HepG2 (cell line): ENCODE measurements at regions not wholly inside any gene's neighbourhood (a gene's known extent, or its start where the extent isn't known, plus 50 kb on each side); places are given as distances from the start of the nearest gene placed in this dataset.
A peak's percentile ranks its signal among the peaks of the same experiment; 100 is the strongest.

Source experiments
- ATAD3A ChIP-seq: sonication (generic); formaldehyde crosslinking; IDR thresholded peaks from 2 replicates; pipeline ENCODE4 v1.4.0; 2020; ENCODE audit warnings: missing genetic modification reagents
- CREM ChIP-seq, 2 experiments: sonication (generic) in 1 of 2; formaldehyde crosslinking in 1 of 2; IDR thresholded peaks; 2 replicates each; pipeline versions ENCODE4 v1.4.0 to v1.6.1; 2016 to 2020; ENCODE audit warnings: antibody characterized with exemption in 1 of 2, mild to moderate bottlenecking in 1 of 2, missing genetic modification reagents in 1 of 2
- KMT2A ChIP-seq: sonication (generic); formaldehyde crosslinking; IDR thresholded peaks from 2 replicates; pipeline ENCODE4 v1.4.0; 2020; ENCODE audit warnings: missing genetic modification reagents
- MIER3 ChIP-seq: IDR thresholded peaks from 2 replicates; pipeline ENCODE4 v1.6.1; 2016; ENCODE audit warnings: missing compliant biosample characterization, borderline replicate concordance
- NCOR1 ChIP-seq: fragments of 200-600 bp; sonication (generic); IDR thresholded peaks from 2 replicates; pipeline ENCODE4 v1.7.0; 2017; ENCODE audit warnings: antibody characterized with exemption, low read length, borderline replicate concordance
- POGZ ChIP-seq: sonication (generic); formaldehyde crosslinking; IDR thresholded peaks from 2 replicates; pipeline ENCODE4 v1.4.0; 2020; ENCODE audit warnings: mild to moderate bottlenecking, missing genetic modification reagents
- POLR2G ChIP-seq: fragments of 200-400 bp; formaldehyde crosslinking; IDR thresholded peaks from 2 replicates; pipeline ENCODE4 v1.6.1; 2018; ENCODE audit warnings: mild to moderate bottlenecking, low read depth, low read length, moderate library complexity
- RFXAP ChIP-seq: sonication (generic); formaldehyde crosslinking; IDR thresholded peaks from 2 replicates; pipeline ENCODE4 v1.4.0; 2020; ENCODE audit warnings: missing genetic modification reagents, borderline replicate concordance
- SMAD9 ChIP-seq: sonication (generic); formaldehyde crosslinking; IDR thresholded peaks from 2 replicates; pipeline ENCODE4 v1.5.1; 2020; ENCODE audit warnings: mild to moderate bottlenecking, missing genetic modification reagents
- SMARCE1 ChIP-seq: fragments of 450-650 bp; IDR thresholded peaks from 2 replicates; pipeline ENCODE4 v1.6.1; 2017; ENCODE audit warnings: borderline replicate concordance
- ZBTB7A ChIP-seq: sonication (generic); formaldehyde crosslinking; IDR thresholded peaks from 2 replicates; pipeline ENCODE4 v1.8.0; 2022; ENCODE audit warnings: mild to moderate bottlenecking, missing genetic modification reagents
- ZNF251 ChIP-seq: sonication (generic); formaldehyde crosslinking; IDR thresholded peaks from 2 replicates; pipeline ENCODE4 v1.9.0; 2021; ENCODE audit warnings: mild to moderate bottlenecking, missing genetic modification reagents
- ZNF451 ChIP-seq: sonication (generic); formaldehyde crosslinking; IDR thresholded peaks from 2 replicates; pipeline ENCODE4 v1.5.0; 2020; ENCODE audit warnings: mild to moderate bottlenecking, missing genetic modification reagents
- ZNF607 ChIP-seq: sonication (generic); formaldehyde crosslinking; IDR thresholded peaks from 2 replicates; pipeline ENCODE4 v1.5.1; 2020; ENCODE audit warnings: missing genetic modification reagents, mild to moderate bottlenecking, borderline replicate concordance
- ZNF644 ChIP-seq: IDR thresholded peaks from 2 replicates; pipeline ENCODE4 v1.6.1; 2016; ENCODE audit warnings: low read depth
- ZSCAN9 ChIP-seq: IDR thresholded peaks from 2 replicates; pipeline ENCODE4 v1.6.1; 2016; ENCODE audit warnings: borderline replicate concordance
- TF ChIP-seq, protein P1 (sequence below): sonication (generic); formaldehyde crosslinking; IDR thresholded peaks from 2 replicates; pipeline ENCODE4 v1.9.0; 2022; ENCODE audit warnings: low read depth, missing genetic modification reagents
- TF ChIP-seq, protein P2 (sequence below): sonication (generic); formaldehyde crosslinking; IDR thresholded peaks from 2 replicates; pipeline ENCODE4 v1.4.0; 2020; ENCODE audit warnings: missing genetic modification reagents
- TF ChIP-seq, protein P3 (sequence below): sonication (generic); formaldehyde crosslinking; IDR thresholded peaks from 2 replicates; pipeline ENCODE4 v1.4.0; 2020; ENCODE audit warnings: missing genetic modification reagents
- TF ChIP-seq, protein P4 (sequence below): sonication (generic); formaldehyde crosslinking; IDR thresholded peaks from 2 replicates; pipeline ENCODE4 v1.5.0; 2020; ENCODE audit warnings: mild to moderate bottlenecking, missing genetic modification reagents, moderate library complexity
- TF ChIP-seq, protein P5 (sequence below): IDR thresholded peaks from 2 replicates; pipeline ENCODE4 v1.4.0; 2020; ENCODE audit warnings: mild to moderate bottlenecking, missing genetic modification reagents

DNA sequence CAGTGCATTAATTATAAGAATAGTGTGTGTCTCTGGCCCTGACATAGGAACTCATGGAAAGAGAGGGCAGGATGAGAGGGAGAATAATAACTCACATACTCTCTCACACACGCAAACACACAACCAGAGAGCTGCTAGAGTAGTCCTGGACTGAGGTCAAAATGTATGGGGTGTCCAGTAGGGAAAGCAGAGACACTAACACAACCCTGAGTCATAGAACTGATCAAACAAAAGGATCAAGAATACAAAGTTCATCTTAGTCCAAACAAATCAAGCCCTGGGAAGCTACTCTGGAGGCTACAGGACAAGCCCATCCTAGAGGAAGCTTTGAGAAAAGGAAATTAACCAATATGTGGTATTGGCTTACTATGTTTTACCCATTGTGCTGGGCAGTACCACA lies 178.5 kb upstream of the GUCY1A2 start (continued):
- no peak for TF ChIP-seq ZNF451 (CRISPR knock-in tag)
- TF ChIP-seq, protein P1, sequence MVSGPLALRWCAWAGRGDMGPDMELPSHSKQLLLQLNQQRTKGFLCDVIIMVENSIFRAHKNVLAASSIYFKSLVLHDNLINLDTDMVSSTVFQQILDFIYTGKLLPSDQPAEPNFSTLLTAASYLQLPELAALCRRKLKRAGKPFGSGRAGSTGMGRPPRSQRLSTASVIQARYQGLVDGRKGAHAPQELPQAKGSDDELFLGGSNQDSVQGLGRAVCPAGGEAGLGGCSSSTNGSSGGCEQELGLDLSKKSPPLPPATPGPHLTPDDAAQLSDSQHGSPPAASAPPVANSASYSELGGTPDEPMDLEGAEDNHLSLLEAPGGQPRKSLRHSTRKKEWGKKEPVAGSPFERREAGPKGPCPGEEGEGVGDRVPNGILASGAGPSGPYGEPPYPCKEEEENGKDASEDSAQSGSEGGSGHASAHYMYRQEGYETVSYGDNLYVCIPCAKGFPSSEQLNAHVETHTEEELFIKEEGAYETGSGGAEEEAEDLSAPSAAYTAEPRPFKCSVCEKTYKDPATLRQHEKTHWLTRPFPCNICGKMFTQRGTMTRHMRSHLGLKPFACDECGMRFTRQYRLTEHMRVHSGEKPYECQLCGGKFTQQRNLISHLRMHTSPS (CRISPR knock-in tag) = no peak
- no peak for TF ChIP-seq RFXAP (CRISPR knock-in tag)
- no peak for TF ChIP-seq ZBTB7A (CRISPR knock-in tag)
- TF ChIP-seq, protein P2, sequence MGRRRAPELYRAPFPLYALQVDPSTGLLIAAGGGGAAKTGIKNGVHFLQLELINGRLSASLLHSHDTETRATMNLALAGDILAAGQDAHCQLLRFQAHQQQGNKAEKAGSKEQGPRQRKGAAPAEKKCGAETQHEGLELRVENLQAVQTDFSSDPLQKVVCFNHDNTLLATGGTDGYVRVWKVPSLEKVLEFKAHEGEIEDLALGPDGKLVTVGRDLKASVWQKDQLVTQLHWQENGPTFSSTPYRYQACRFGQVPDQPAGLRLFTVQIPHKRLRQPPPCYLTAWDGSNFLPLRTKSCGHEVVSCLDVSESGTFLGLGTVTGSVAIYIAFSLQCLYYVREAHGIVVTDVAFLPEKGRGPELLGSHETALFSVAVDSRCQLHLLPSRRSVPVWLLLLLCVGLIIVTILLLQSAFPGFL (CRISPR knock-in tag) = no peak
- TF ChIP-seq, protein P3, sequence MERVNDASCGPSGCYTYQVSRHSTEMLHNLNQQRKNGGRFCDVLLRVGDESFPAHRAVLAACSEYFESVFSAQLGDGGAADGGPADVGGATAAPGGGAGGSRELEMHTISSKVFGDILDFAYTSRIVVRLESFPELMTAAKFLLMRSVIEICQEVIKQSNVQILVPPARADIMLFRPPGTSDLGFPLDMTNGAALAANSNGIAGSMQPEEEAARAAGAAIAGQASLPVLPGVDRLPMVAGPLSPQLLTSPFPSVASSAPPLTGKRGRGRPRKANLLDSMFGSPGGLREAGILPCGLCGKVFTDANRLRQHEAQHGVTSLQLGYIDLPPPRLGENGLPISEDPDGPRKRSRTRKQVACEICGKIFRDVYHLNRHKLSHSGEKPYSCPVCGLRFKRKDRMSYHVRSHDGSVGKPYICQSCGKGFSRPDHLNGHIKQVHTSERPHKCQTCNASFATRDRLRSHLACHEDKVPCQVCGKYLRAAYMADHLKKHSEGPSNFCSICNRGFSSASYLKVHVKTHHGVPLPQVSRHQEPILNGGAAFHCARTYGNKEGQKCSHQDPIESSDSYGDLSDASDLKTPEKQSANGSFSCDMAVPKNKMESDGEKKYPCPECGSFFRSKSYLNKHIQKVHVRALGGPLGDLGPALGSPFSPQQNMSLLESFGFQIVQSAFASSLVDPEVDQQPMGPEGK (CRISPR knock-in tag) = 0 out of 2 replicates have a peak, but pooled peaks have one; percentile 17
- TF ChIP-seq, protein P4, sequence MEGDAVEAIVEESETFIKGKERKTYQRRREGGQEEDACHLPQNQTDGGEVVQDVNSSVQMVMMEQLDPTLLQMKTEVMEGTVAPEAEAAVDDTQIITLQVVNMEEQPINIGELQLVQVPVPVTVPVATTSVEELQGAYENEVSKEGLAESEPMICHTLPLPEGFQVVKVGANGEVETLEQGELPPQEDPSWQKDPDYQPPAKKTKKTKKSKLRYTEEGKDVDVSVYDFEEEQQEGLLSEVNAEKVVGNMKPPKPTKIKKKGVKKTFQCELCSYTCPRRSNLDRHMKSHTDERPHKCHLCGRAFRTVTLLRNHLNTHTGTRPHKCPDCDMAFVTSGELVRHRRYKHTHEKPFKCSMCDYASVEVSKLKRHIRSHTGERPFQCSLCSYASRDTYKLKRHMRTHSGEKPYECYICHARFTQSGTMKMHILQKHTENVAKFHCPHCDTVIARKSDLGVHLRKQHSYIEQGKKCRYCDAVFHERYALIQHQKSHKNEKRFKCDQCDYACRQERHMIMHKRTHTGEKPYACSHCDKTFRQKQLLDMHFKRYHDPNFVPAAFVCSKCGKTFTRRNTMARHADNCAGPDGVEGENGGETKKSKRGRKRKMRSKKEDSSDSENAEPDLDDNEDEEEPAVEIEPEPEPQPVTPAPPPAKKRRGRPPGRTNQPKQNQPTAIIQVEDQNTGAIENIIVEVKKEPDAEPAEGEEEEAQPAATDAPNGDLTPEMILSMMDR (CRISPR knock-in tag) = 0 out of 2 replicates have a peak, but pooled peaks have one; percentile 7
- peak; percentile 59; the same call in 1 of the 2 replicates for TF ChIP-seq POGZ
- TF ChIP-seq ATAD3A = no peak
- TF ChIP-seq ZNF251 (CRISPR knock-in tag) = no peak
- TF ChIP-seq ZNF607 (CRISPR knock-in tag) = no peak
- TF ChIP-seq ZNF644 (CRISPR knock-in tag) = peak; percentile 89
- TF ChIP-seq NCOR1 = peak; percentile 74; the same call in 1 of the 2 replicates
- 0 out of 2 replicates have a peak, but pooled peaks have one; percentile 22 for TF ChIP-seq ZSCAN9 (CRISPR knock-in tag)
- TF ChIP-seq CREM (IDR thresholded peaks at IDR 0.05) = 0 out of 2 replicates have a peak, but pooled peaks have one; percentile 45
- no peak for TF ChIP-seq CREM (CRISPR knock-in tag; IDR thresholded peaks at IDR 0.05)
- TF ChIP-seq POLR2G = no peak
- peak; percentile 28; the same call in 1 of the 2 replicates for TF ChIP-seq SMARCE1
- TF ChIP-seq, protein P5, sequence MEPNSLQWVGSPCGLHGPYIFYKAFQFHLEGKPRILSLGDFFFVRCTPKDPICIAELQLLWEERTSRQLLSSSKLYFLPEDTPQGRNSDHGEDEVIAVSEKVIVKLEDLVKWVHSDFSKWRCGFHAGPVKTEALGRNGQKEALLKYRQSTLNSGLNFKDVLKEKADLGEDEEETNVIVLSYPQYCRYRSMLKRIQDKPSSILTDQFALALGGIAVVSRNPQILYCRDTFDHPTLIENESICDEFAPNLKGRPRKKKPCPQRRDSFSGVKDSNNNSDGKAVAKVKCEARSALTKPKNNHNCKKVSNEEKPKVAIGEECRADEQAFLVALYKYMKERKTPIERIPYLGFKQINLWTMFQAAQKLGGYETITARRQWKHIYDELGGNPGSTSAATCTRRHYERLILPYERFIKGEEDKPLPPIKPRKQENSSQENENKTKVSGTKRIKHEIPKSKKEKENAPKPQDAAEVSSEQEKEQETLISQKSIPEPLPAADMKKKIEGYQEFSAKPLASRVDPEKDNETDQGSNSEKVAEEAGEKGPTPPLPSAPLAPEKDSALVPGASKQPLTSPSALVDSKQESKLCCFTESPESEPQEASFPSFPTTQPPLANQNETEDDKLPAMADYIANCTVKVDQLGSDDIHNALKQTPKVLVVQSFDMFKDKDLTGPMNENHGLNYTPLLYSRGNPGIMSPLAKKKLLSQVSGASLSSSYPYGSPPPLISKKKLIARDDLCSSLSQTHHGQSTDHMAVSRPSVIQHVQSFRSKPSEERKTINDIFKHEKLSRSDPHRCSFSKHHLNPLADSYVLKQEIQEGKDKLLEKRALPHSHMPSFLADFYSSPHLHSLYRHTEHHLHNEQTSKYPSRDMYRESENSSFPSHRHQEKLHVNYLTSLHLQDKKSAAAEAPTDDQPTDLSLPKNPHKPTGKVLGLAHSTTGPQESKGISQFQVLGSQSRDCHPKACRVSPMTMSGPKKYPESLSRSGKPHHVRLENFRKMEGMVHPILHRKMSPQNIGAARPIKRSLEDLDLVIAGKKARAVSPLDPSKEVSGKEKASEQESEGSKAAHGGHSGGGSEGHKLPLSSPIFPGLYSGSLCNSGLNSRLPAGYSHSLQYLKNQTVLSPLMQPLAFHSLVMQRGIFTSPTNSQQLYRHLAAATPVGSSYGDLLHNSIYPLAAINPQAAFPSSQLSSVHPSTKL (CRISPR knock-in tag) = peak; percentile 88
- no peak for TF ChIP-seq SMAD9 (CRISPR knock-in tag)
- TF ChIP-seq KMT2A = no peak
- peak; percentile 51; the same call in 1 of the 2 replicates for TF ChIP-seq MIER3
